Sigmoid colon (tissue), 4 donors: ENCODE measurements at regions not wholly inside any gene's neighbourhood (a gene's known extent, or its start where the extent isn't known, plus 50 kb on each side); places are given as distances from the start of the nearest gene placed in this dataset.

Experiments used
- POLR2AphosphoS5 ChIP-seq, 4 donors: sonication (generic); formaldehyde crosslinking; IDR thresholded peaks; one replicate each; pipeline ENCODE4 v1.6.1; 2017; ENCODE audit warnings: antibody characterized with exemption in 4 of 4
- TF ChIP-seq, protein P1 (sequence below), 4 experiments: fragments of 450-650 bp in 3 of 4; fragments of 200-600 bp in 1 of 4; IDR thresholded peaks; one replicate each; pipeline ENCODE4 v1.5.1; 2016 to 2019; ENCODE audit warnings: antibody characterized with exemption in 4 of 4, mild to moderate bottlenecking in 3 of 4, moderate library complexity in 2 of 4

DNA sequence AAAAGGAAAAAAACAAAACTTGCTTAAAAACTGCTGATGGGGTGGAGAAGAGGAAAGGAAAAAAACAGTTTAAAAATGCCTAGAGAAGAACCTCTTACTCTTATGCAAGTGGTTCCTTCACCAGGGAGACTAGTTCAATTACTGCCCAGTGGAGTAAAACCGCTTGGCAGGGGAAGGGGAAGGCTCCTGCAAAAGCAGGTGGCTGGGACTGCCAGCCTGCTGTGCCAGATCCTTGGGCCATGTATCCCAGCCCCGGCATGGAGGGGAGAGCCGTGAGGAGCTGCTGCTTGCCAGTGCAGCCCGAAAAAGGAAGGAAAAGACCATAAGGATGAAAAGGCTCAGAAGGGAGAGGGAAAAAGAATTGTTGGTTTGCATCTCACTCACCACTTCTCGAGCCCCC lies 123.0 kb downstream of the FSCB start:
- TF ChIP-seq, protein P1, sequence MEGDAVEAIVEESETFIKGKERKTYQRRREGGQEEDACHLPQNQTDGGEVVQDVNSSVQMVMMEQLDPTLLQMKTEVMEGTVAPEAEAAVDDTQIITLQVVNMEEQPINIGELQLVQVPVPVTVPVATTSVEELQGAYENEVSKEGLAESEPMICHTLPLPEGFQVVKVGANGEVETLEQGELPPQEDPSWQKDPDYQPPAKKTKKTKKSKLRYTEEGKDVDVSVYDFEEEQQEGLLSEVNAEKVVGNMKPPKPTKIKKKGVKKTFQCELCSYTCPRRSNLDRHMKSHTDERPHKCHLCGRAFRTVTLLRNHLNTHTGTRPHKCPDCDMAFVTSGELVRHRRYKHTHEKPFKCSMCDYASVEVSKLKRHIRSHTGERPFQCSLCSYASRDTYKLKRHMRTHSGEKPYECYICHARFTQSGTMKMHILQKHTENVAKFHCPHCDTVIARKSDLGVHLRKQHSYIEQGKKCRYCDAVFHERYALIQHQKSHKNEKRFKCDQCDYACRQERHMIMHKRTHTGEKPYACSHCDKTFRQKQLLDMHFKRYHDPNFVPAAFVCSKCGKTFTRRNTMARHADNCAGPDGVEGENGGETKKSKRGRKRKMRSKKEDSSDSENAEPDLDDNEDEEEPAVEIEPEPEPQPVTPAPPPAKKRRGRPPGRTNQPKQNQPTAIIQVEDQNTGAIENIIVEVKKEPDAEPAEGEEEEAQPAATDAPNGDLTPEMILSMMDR (IDR thresholded peaks at IDR 0.05), result no peak
- TF ChIP-seq POLR2AphosphoS5 (IDR thresholded peaks at IDR 0.05), result no peak
